Tibial artery (tissue), 4 donors: ENCODE measurements at regions not wholly inside any gene's neighbourhood (a gene's known extent, or its start where the extent isn't known, plus 50 kb on each side); places are given as distances from the start of the nearest gene placed in this dataset.

ENCODE experiments used
- DNase-seq, 2 donors: peaks; one replicate each; pipeline ENCODE4 v3.0.0-alpha.2; 2019
- H3K27ac ChIP-seq, 2 donors: fragments of 200-600 bp; sonication (generic) in 1 of 2; 1 replicate in 1 of 2; 2 replicates in 1 of 2; pipeline ENCODE4 v1.5.1; 2018 to 2019; ENCODE audit warnings: mild to moderate bottlenecking in 1 of 2
- H3K27me3 ChIP-seq, 2 donors: fragments of 200-600 bp; sonication (generic) in 1 of 2; one replicate each; pipeline versions ENCODE4 v1.5.1 to v1.6.0; 2016 to 2019
- H3K36me3 ChIP-seq, 3 donors: fragments of 200-600 bp; sonication (generic) in 2 of 3; one replicate each; pipeline ENCODE4 v1.5.1; 2016 to 2019; ENCODE audit warnings: mild to moderate bottlenecking in 2 of 3
- H3K4me1 ChIP-seq, 4 donors: fragments of 200-600 bp; sonication (generic) in 2 of 4; 1 replicate in 3 of 4; 2 replicates in 1 of 4; pipeline ENCODE4 v1.5.1; 2016 to 2019
- H3K4me3 ChIP-seq, 2 donors: fragments of 200-600 bp; sonication (generic) in 1 of 2; 1 replicate in 1 of 2; 2 replicates in 1 of 2; pipeline ENCODE4 v1.5.1; 2018 to 2019; ENCODE audit warnings: mild to moderate bottlenecking in 2 of 2
- H3K9me3 ChIP-seq, 3 donors: fragments of 200-600 bp; sonication (generic) in 1 of 3; one replicate each; pipeline ENCODE4 v1.5.1; 2016 to 2019
- intact Hi-C: fragments of 100-400 bp; cut with DNase I; formaldehyde crosslinking; loops from one replicate; pipeline ENCODE4 v1.15.0; 2023; ENCODE audit warnings: low total_unique reads
- TF ChIP-seq, protein P1 (sequence below), 2 experiments: fragments of 200-600 bp in 1 of 2; fragments of 450-650 bp in 1 of 2; IDR thresholded peaks; one replicate each; pipeline ENCODE4 v1.5.1; 2017 to 2019; ENCODE audit warnings: antibody characterized with exemption in 2 of 2, mild to moderate bottlenecking in 1 of 2, moderate library complexity in 1 of 2

DNA sequence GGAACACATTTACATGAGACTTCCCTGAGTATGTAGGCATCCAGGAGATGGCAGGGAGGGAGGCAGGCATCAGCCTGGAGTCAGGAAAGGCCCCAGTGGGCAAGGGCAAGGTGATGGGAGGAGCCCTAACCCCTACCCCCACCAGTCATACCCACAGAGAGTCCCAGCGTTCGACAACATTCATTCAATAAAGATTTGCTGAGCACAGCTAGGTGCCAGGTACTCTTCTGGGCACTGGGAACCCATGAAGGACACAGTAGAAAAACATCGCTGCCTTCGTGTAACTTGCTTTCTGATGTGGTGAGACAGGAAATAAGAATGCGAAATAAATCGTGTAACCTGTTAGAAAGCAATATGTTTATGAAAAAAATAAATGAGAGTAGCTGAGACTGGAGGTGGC, 77.3 kb upstream of the GADD45A start:
- TF ChIP-seq, protein P1, sequence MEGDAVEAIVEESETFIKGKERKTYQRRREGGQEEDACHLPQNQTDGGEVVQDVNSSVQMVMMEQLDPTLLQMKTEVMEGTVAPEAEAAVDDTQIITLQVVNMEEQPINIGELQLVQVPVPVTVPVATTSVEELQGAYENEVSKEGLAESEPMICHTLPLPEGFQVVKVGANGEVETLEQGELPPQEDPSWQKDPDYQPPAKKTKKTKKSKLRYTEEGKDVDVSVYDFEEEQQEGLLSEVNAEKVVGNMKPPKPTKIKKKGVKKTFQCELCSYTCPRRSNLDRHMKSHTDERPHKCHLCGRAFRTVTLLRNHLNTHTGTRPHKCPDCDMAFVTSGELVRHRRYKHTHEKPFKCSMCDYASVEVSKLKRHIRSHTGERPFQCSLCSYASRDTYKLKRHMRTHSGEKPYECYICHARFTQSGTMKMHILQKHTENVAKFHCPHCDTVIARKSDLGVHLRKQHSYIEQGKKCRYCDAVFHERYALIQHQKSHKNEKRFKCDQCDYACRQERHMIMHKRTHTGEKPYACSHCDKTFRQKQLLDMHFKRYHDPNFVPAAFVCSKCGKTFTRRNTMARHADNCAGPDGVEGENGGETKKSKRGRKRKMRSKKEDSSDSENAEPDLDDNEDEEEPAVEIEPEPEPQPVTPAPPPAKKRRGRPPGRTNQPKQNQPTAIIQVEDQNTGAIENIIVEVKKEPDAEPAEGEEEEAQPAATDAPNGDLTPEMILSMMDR (IDR thresholded peaks at IDR 0.05) = no peak
- intact Hi-C loops = no loop called here
- Histone ChIP-seq H3K27ac (no peak overlapping the region), H3K4me1 (peaks cover 0 to 3% (median 2%) of the 10 kb centered on the region in 4 donors), H3K27me3 (no peaks in the 10 kb centered on the region), H3K4me3 (no peak overlapping the region), H3K36me3 (no peaks in the 10 kb centered on the region), H3K9me3 (no peaks in the 10 kb centered on the region)
- no peak for DNase-seq

DNA sequence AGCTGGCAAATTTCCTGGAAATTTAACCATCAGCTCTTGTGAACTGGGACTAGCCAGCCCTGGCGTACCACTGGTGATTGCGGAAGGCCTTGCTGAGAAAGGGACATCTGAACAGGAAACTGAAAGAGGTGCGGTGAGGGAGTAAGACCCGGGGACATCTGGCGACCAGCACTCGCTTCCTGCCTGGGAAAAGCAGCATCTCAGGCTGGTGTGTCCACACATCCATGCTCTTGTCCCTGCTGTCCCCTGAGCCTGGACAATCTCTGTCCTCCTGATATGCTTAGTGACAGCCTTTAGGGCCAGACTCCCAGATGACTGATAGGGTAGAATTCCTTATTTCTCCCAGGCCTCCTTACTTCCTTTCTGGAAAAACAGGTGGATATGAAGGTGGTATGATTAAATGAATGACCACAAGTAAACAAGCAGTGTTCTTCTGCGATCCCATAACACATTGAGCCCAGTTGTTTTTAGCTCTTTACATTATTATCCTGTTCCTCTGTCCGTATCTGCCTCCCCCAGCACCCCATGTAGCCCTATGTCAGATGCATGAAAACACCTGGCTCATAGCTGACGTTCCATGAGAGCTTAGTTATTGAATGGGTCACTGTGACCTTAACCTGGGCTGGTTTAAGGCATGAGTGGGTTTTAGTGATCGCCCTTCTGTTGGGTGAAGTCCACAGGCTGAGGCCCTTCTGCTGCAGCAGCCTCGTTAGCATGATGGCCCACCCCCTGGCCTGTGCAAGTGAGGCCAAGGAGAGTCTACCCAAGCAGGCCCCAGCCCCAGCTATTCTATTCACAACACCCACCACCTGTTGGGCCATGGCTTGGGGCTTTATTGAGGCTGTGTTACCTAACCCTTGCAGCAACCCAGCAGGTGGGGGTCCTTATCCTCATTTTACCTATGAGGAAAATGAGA, 76.1 kb upstream of the GADD45A start:
- no peak overlapping the region for H3K4me3 ChIP-seq
- H3K36me3 ChIP-seq = no peaks in the 10 kb centered on the region
- no peaks in the 10 kb centered on the region for H3K27me3 ChIP-seq
- TF ChIP-seq, protein P1 (IDR thresholded peaks at IDR 0.05) = no peak
- H3K27ac ChIP-seq = no peak overlapping the region
- no peak for DNase-seq
- peaks cover 0 to 12% (median 9%) of the 10 kb centered on the region in 4 donors for H3K4me1 ChIP-seq
- H3K9me3 ChIP-seq = no peaks in the 10 kb centered on the region
- intact Hi-C loops = no loop called here

DNA sequence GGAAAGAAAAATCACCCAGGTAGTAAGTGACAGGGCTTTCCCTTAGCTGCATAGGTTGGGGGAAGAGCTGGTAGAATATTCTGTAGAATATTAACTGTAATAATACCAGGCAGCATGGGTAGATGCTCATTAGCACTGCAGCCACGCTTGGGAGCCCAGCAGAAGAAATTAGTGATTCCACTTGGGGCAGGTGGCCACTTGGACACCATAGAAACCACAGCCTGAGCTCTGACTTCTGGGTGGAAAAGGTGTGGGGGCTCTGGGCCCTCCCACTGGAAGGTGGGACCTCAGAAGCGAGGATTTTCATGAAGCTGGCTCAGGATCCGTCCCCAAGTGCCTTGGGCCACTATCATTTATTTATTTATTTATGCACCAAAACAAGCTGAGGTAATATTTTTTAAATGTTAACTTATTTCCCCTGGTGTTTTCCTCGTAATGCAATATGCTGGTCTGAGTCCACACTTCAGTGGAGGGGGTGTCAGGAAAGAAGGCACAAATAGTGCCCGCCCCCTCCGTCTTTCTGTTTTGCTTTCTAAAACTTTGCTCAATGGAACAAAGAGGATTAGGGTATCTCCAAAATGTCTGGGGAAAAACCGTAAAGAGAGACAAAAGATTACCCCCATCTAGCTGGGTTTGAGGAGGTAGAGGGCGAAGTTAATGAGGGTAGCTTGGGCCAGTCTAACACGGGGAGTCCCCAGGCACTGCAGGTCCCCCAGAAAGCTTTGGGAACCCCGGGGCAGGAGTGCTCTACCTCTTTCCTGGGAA, 75.2 kb upstream of the GADD45A start:
- no peak for DNase-seq
- TF ChIP-seq, protein P1 (IDR thresholded peaks at IDR 0.05) = no peak
- no peaks in the 10 kb centered on the region for H3K27me3 ChIP-seq

DNA sequence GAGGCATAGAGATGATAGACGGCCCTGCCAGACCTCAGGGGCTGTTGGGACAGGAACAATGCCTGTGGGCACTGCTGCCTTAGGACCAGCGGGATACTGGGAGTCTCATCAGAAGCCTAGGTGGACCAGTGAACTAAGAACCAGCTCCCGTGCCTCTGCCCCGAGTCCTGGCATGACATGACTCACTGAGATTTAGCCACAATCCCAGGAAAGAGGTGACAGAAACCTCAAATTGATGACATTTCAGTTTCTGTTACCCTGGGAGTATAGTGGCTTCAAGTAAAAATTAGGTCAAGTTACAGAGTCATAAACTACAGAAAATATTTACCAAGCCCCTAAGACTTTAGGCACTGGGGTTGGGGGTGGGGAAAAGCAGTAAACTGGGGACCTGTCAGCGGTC, 74.6 kb upstream of the GADD45A start:
- Histone ChIP-seq H3K27ac (no peak overlapping the region), H3K27me3 (no peaks in the 10 kb centered on the region), H3K9me3 (no peaks in the 10 kb centered on the region), H3K4me1 (peaks cover 0 to 12% (median 9%) of the 10 kb centered on the region in 4 donors), H3K4me3 (no peak overlapping the region), H3K36me3 (no peaks in the 10 kb centered on the region)
- TF ChIP-seq, protein P1 (IDR thresholded peaks at IDR 0.05) = no peak
- DNase-seq = no peak
- intact Hi-C loops = no loop called here

More for the DNA sequence above, 75.2 kb upstream of the GADD45A start:
- H3K36me3 ChIP-seq = no peaks in the 10 kb centered on the region
- H3K4me1 ChIP-seq = peaks cover 0 to 12% (median 9%) of the 10 kb centered on the region in 4 donors
- intact Hi-C loops = no loop called here
- H3K9me3 ChIP-seq = no peaks in the 10 kb centered on the region
- no peak overlapping the region for H3K27ac ChIP-seq
- no peak overlapping the region for H3K4me3 ChIP-seq

DNA sequence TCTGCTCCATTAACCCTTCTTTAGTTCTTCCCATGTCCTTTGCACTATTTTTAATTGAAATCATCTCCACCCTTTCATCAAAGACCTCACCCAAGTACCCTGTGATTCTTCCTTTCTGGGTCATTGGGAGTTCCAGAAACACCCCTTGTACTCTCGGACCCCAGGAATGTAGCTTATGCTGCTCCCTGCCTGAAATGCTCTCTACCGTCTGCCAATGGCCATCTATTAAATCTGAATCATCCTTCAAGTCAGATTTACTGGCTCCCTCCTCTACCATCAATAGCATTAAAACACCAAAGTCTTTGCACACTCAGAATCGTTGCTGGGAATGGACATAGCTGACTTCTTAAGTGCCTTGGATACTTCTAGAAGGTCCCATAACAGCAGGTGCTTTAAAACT, 73.2 kb upstream of the GADD45A start:
- H3K27me3 ChIP-seq = no peaks in the 10 kb centered on the region
- no peak overlapping the region for H3K27ac ChIP-seq
- H3K4me3 ChIP-seq = no peak overlapping the region
- no peaks in the 10 kb centered on the region for H3K36me3 ChIP-seq
- peaks cover 0 to 18% (median 11%) of the 10 kb centered on the region in 4 donors for H3K4me1 ChIP-seq
- no peak for DNase-seq
- intact Hi-C loops = no loop called here
- TF ChIP-seq, protein P1 (IDR thresholded peaks at IDR 0.05) = no peak
- H3K9me3 ChIP-seq = no peaks in the 10 kb centered on the region
